ENCODE measurements at regions not wholly inside any gene's neighbourhood (a gene's known extent, or its start where the extent isn't known, plus 50 kb on each side); places are given as distances from the start of the nearest gene placed in this dataset.

DNA sequence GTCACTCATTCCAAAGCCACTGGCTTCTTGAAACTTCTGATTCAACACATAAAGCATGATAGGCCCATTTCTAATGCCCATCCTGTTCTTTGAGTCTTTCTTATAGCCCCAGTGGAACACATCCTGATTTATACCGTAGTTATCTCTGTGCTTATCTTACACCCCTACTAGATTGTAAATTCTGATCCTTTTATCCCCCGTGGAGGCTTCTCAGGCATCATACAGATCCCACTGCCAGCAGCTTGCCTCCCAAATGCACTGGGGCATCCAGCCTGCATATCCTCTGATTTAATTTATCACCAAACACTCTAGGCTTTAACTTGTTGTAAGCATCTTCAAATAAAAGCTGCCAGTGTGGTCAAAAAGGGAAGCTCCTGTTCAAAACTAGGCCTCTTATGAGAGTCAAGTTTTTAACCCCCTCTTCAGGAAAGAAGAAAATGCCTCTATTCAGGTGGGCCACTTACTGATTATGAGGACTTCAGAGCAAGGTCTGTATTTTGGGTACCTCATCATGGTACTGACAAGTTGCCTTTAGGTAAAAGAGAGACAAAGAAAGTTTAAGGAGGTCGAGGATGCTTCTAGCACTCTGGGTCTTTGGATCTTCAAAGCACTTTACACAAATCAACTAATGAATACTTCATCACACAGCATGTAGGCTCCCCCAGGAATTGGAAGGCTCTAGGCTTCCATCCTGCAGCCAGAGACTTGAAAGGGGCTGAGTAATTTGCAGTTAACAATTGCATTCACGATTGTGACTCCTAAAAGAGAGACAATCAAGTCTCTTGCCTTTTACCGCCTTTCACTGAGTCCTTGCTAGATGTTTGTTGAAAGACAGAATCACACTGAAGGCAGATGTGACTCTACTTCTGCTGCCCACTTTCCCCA lies 95.8 kb upstream of the LDB2 start:
- DNase-seq: no peak

GRCh38 chr4:16992566-16993225 lies 94.3 kb upstream of the LDB2 start:
- DNase-seq: no peak

- DNase-seq: no peak
Observed at GRCh38 chr4:16991450-16991849, 93.0 kb upstream of the LDB2 start.

GRCh38 chr4:16989371-16989770 lies 90.9 kb upstream of the LDB2 start:
- DNase-seq: no peak

DNA sequence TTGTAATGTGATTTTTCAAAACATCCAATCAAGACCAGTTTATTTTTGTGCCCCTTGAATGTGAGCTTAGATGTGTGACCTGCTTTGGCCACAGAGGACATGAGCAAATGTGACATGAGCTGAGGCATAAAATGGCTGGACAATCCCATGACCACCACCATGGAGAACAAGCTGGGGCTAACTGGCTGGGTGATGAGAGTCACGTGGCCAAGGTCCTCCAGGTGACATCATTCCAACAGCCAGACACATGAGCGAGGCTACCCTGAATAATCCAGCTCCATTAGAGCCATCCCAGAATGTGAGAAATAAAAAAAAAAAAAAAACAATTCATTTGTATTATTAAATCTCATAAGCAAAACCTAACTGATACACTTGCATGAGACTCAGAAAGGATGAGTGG lies 90.4 kb upstream of the LDB2 start:
- no peak for DNase-seq

DNA sequence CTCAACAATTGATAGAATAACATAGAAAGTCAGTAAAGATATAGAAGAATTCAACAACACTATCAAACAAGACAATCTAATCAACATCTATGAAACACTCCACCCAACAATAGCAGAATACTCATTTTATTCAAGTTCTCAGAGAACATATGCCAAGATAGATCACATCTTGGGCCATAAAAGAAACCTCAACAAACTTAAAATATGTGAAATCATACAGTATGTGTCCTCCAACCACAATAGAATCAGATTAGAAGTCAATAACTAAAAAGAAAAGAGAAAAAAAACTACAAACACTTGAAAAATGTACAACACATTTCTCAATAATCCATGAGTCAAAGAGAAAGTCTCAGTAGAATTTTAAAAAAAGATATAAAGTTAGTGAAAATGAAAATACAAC lies 78.6 kb upstream of the LDB2 start:
- DNase-seq: no peak

DNA sequence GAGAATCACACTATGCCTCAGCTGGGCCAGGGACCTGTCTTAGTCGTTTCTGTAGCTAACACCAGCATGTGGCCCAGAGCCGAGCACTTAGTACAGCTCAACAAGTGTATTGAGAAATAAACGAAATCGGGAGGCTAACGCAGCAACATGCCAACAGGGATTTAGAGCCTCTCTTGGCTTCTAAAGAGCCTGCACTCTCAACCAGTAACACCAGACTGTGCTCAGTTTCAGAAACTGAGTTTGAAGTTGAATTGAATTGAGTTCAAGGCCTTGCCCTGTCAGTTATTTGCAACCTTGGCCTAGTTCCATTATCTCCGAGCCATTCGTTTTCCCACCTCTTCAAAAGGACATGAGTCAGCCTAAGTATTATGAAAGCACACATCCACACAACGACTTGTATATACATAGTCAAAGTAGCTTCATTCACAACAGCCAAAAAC lies 71.3 kb upstream of the LDB2 start:
- DNase-seq: no peak

- DNase-seq: no peak
Observed at GRCh38 chr4:16967722-16968121, 69.3 kb upstream of the LDB2 start.

DNA sequence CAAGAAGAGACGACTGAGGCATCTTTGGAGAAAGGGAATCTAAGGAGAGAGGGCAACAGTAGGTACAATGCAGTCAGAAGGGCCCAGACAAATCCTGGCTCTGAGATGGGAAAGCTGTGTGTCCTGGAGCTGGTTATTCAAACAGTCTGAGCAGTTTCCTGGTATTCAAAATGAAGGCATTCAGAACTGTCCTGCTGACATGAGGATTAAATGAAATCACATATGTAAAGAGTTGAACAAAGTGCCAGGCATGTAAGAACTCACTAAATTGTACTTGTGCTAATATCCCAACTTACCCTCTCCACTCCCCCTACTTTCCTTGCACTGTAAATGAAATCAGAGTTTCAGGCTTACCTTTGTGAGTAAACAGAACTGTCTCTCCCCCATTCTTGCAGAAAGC lies 60.9 kb upstream of the LDB2 start:
- DNase-seq: no peak

GRCh38 chr4:16952896-16953630 lies 54.6 kb upstream of the LDB2 start:
- no peak for DNase-seq

GRCh38 chr4:16952462-16952871 lies 54.0 kb upstream of the LDB2 start:
- no peak for DNase-seq

Data from NCI-H1105 treated with DMSO at 0.1 percent for 48 hours (cell line).